ENCODE measurements at regions not wholly inside any gene's neighbourhood (a gene's known extent, or its start where the extent isn't known, plus 50 kb on each side); places are given as distances from the start of the nearest gene placed in this dataset.

GRCh38 chr22:48652796-48653195, 1174.9 kb downstream of the BRD1 start:
- TF ChIP-seq CTCF (IDR thresholded peaks at IDR 0.05; ENCODE audit: insufficient read depth, low read length) (no peak), REST (IDR thresholded peaks at IDR 0.05; ENCODE audit: insufficient replicate concordance, low read depth) (no peak)

All from HL-60 (cell line).